ENCODE measurements at regions not wholly inside any gene's neighbourhood (a gene's known extent, or its start where the extent isn't known, plus 50 kb on each side); places are given as distances from the start of the nearest gene placed in this dataset.
"Not testable (repeated sequence)": the region's sequence is repeated elsewhere in the genome, so short reads cannot be mapped to it uniquely, and the experiment has no call there.

DNA sequence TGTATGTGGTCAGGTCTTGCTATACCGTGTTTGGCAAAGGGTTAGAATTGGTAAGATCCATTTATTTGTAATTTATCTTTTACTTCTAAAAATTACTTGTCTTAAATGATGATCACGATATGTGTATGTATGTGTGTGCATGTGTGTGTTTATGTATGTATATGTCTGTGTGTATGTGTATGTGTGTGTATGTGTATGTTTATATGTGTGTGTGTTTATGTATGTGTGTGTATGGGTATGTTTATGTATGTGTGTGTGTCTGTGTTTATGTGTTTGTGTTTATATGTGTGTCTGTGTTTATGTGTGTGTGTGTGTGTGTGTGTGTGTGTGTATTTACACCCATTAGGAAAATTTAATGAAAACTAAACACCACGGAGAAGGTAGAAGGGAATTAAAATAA, 176.9 kb upstream of the FZD8 start:
- DNase-seq: no peak

DNA sequence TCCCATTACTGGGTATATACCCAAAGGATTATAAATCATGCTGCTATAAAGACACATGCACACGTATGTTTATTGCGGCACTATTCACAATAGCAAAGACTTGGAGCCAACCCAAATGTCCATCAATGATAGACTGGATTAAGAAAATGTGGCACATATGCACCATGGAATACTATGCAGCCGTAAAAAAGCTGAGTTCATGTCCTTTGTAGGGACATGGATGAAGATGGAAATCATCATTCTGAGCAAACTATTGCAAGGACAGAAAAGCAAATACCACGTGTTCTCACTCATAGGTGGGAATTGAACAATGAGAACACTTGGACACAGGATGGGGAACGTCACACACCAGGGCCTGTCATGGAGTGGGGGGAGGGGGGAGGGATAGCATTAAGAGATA, 175.0 kb upstream of the FZD8 start:
- not testable (repeated sequence) for DNase-seq

DNA sequence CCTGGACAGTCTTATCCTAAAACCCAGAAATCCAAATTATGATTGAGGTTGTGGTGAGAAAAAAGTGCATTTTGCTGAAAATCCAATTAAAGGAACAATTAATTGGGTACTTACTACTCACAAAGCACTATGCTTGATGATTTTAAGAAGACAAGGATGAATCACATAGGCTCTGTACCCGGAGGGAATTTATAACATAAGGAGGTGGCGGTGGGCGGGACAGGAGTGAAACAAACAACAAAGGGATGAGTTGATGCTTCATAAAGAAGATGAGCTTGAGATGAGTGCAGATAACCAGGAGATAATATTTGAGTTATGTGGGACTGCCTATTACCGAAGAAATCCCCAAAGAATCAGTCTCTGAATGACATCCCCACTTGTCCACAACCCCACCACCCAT, 171.1 kb upstream of the FZD8 start:
- DNase-seq: no peak

DNA sequence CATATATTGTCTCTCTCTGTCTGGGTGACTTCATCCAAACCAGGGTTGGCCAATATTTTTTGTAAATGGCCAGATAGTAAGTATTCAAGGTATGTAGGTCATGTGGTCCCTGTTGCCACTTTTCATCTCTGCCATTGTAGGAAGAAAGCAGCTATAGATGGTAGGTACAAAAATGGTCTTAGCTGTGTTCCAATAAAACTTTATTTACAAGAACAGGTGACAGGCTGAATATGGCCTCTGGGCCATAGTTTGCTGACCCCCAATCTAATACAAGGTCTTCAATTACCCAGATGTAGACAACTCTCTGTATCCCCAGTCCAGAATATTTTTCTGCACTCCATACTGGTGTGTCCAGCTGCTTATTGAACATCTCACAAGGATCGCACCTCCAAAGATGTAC, 166.2 kb upstream of the FZD8 start:
- no peak for DNase-seq

DNA sequence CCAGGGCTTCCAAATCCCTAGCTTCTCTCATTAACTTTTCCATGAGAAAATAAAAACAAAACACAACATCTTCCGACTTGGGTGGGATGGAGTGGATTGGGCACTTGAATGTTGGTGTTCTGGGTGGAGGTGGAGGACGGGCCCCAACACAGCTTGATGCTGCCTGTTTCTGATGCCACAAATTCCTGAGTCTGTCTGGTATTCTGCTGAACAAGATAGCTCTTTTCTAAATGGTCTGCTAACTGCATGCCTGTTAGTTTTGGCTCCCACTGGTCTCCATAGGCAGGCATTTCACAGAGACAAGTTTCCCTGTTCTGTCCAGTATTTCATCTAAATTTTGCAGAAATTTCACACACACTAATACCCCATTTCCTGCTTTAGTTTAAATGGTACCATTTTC, 160.9 kb upstream of the FZD8 start:
- DNase-seq: no peak

DNA sequence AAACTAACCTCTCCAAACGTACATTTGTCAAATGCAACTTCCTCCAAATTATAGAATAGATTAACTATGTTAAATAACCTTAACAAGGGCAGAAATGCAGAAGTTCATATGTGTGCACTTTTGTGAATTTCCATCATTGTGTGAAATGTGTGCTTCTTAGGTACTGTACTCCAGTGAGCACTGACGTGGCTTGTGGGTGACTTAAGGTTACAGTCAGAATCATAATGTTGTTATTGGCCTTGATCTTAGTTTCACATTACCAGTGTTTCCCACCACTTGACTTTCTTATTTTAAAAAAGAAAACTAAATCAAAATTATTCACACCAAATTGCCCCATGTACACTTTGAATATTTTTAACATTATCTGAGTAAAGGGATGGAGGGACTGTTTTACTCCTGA, 155.1 kb upstream of the FZD8 start:
- no peak for DNase-seq

DNA sequence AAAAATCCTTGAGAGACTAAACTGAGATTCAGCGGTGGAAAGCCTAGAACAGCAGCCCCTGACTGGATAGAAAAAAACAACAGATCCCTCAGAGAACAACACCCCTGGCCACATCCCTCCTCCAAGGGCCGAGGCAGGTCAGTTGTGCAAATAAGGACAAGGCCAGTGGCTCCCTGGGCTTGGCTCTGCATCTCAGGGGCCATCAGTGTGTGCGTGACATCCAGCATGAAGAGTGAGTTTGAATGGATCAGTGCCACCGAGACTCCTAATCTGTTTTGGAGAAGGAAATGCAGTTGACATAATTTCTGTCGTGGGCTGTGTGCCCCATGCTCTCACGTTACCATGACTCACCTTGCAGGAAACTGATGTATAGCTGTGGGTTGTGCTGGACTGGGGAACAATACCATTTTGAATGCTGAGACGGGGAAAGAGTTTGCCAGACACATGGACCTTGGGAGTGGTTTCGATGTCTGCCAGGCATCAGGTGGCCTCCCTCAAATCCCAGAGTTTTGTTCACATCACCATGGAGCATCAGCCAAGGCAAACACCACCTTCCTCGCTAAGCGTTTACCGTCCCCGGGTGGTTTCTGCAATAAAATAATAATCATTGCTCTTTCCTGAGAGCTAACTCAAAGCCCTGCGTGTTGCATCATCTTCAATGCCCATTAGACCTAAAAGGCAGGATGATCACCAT, 153.2 kb upstream of the FZD8 start:
- no peak for DNase-seq

DNA sequence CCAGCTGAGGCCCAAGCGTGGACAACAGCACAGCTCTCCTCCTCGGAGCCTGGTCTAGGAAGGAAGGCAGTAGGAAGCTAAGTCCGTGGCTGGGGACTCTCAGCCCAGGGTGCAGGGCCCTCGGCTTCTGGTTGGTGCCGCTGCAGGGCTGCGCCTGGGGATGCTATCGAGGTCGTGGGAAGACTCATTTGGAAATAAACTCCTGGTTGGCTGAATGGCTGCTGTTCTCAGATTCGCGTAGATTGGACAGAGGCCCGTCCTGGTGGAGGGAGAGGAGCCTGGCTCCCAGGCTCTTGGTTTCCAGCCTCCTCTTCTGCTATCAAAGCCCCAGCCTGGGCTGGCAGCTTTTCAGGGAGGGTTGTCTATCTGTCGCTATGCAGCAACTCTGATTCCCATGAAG, 152.6 kb upstream of the FZD8 start:
- DNase-seq: no peak

DNA sequence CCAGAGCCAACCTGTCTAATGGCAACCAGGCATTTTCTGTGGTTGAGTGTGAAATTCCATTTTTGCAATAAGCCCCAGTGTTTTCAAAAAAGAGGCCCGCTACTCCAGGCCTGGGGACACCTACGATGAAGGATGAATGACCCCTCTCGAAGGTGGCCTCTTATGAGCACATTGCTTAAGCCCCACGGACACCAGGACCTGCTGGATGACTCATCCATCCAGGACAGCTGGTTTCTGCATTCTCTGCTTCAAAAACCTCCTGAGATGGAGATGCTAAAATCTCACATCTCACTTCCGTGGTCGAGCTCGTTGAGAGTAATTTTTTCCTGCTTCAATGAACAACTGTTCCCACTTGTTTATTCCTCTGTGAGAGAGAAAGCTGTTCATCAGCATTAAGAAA, 150.2 kb upstream of the FZD8 start:
- DNase-seq: no peak

DNA sequence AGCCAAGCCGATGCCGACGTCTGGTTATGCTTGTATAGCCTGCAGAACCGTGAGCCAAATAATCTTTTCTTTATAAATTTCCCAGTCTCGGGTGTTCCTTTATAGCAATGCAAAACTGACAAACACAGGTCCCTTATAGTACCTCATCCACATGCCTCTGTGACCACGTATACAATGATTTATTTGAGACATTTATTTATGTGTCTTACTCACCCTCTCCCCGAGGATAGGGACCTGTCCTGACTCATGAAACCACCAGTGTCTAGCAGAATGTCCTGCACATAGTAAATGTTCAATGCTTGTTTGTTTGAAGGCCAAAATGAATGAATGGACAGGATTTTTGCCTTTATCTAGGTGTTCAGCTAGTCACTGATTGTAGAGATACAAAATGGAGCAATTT, 147.9 kb upstream of the FZD8 start:
- no peak for DNase-seq

DNA sequence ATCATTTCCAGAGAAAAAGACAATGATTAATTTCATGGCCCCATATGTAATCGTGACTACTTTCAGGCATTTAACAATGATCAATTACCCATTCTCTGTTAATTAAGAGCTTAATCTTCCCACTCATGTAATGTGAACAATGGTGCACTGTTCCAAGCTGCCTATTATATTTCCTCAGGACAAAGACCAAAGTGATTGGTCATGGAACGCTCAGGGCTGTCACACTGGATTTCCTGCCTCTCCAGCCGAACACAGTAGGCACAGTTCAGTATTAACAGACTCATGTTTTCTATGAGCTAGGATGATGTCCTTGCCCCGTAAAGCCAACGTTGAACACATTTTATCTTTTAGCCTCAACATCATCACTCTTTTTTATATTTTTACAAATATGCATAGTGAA, 142.7 kb upstream of the FZD8 start:
- no peak for DNase-seq

DNA sequence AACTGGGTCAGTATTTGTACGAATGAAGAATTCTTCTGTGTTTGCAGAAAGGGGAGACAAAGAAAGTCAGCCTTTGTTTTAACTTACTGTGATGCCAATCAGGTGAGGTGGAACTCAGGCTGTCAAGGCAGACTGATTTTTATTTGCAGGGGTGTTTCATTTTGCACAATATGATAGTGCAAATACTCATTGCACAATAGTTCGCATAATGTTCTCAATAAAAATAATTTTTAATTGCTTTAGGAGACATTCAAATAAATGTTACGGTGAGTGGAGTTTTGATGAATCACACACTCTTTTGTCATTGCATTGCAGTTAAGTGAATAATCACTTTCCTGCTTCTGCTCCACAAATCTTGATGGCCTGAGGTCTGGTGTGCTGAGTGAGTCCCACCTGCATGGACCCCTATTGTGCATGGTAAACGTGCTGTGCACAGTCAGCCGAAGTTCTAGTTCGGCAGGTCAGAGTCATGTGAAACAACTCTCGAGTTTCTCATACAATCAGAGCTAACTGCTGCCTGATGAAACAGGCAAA, 141.3 kb upstream of the FZD8 start:
- no peak for DNase-seq

DNA sequence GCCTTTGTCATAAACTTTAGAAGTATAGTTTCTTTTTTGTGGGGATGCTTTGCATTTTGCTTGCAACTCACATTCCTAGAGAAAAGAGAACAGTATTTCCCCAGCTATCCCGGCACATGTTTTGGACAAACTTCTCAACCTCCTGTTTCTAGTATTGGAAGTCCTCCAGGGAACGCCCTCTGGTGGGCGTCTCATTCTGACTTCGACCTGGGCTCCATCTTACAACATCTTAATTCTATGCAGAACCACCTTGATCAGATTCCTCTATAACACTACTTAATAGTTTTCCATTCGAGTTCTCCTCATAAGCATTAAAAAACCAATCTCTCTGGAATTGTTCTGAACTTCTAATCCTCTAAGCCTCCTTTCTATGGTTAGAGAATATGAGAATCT, 139.5 kb upstream of the FZD8 start:
- no peak for DNase-seq

DNA sequence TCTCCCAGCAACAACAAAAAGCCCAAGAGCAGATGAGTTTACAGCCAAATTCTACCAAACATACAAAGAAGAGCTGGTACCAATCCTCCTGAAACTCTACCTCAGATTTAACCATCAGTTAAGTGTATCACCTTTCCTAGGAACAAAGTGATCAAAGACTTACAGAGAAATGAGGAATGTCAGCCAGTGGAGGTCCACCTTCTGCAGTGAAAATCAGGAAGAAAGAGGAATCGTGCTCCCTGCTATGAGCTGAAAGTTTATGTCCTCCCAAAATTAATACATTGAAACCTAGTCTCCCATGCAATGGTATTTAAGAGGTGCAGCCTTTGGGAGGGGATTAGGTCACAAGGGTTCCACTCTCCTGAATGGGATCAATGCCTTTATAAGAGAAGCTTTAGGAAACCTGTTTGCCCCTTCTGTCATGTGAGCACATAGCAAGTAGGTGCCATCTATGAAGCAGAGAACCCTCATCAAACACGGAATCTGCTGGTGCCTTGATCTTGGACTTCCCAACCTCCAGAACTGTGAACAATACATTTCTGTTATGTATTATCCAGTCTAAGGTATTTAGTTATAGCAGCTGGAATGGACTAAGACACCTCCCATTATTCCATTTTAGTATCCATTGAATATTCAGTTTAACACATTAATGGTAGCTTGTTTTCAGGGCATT, 139.0 kb upstream of the FZD8 start:
- no peak for DNase-seq

DNA sequence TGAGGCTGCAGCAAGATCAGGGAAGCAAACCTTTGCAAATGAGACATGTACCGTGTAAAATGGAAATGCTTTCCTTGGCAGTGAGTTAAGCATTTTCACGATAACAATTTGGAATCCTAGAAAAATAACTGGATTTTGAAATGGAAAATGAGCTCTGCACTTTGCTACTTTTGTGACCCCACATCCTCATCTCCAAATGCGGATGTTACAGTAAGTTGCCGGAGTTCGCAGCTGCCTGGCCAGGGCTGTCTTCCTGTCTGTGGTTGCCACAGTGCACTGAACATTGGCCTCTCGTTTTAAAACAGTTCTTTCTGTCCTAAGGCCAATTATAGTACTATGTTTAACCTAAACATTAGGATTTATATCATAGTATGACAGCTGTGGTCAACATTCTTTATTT, 136.2 kb upstream of the FZD8 start:
- no peak for DNase-seq

DNA sequence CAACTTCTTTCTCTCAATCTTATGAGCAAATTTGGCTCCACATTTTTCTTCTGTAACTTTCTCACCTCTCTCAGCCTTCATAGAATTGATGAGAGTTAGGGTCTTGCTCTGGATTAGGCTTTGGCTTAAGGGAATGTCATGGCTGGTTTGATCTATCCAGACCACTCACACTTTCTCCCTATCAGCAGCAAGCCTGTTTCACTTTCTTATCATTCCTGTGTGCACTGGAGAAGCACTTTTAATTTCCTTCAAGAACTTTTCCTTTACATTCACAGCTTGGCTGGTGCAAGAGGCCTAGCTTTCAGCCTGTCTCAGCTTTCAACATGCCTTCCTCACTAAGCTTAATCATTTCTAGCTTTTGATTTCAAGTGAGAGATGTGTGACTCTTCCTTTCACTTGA, 134.5 kb upstream of the FZD8 start:
- DNase-seq: not testable (repeated sequence)

DNA sequence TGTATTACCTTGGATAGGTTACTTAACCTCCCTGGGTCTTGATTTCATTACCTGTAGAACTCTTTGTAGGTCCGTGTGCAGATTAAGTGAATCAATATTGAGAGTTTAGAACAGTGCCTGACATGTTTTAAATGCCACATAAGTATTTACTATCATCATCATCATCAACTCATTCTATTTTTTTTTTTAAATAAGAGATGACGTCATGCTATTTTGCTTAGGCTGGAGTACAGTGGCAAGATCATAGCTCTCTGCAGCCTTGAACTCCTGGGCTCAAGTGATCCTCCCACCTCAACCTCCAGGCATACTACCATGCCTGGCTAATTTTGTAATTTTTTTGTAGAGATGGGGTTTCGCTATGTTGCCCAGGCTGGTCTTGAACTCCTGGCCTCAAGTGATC, 132.0 kb upstream of the FZD8 start:
- DNase-seq: no peak

DNA sequence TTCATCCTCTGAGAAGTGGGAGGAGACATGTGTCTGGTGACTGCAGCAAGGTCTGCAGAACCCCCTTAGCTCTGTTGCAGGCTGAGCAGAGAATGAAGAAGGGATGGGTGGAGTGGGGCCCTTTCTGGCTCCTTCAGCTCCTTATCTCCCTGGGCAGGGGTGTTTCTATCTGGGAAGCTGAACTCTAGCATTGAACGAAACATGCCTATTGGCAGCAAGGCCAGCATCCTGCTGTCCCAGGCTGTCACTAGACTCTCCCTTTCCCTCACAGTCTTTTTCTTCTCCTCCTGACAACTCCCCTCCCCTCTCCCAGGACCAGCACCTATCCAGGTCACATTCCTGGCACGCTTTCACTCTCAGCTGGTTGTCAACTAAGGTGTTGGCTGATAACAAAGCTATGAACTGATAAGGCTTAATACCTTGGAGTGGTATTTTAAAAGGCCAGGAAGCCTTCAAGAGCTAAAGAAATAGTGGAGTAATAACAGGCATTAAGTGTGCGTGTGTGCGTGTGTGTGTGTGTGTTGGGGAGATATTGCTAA, 128.8 kb upstream of the FZD8 start:
- no peak for DNase-seq

DNA sequence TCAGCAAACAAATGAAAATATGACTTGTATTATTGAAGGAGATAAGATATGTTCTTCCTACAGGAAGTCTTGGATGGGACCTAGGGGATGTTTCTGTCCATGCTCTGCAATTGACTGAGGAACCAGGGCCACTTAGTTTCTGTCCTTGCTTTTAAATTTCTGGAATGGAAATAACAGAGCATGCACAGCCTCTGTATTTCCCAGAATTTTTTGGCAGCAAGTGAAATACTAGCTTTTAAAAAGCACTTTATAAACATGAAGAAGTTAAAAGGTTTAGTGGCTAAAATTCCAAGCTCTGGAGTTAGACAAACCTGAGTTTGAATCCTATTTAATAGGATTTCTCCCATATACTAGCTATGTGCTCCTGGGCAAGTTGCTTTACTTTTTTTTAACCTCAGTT, 127.7 kb upstream of the FZD8 start:
- no peak for DNase-seq

DNA sequence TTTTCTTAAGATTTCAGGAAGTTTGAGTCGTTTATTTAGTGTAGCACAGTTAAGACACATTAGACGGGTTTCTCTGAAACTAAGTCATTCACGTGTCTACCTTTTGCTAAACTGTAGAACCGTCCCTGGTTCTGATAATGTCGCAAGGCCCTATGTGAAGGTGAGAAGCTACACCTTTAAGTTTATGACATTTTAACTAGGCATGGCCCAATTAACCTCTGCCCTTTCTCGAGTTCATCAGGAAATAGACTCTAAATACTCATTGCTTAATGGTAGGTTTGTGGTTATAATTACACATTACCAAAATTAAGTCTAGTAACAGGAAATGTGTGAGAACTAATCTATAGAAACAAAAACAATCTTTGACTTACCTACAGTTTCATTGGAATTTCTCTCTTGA, 126.6 kb upstream of the FZD8 start:
- DNase-seq: no peak

DNA sequence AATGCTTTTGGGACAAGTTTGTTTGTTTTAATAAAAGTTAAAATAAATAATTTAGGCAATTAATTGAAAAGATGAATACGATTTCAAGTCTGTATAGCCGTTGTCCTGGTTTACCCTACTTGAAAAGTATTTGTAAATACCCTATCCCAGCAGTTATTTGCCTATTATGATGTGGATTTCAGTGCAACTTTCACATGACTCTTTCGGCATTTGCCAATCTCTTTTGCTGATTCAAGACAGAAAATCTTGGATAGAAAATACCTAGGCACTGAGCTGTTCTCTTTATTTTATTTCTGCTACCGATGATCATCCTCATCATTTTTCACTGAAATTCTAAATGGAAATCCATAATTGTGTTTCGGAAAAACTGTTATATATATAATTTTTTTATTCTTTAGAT, 125.9 kb upstream of the FZD8 start:
- DNase-seq: no peak

DNA sequence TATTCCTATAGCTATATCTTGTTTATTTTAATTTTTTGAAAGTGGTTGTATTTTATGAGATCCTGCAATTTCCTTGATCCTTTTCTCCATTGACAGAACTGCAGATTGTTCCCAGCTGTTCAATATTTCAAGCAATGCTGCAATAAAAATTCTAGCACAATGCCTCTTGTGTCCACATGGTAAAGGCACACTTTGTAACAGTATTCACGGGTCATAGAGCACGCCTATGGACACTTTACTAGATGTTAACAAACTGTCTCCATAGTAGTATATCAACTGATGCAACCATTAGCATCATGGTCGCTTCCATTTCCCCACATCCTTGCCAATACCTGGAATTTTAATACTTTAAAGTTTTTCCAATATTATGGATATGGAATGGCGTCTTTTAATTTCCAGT, 123.9 kb upstream of the FZD8 start:
- no peak for DNase-seq

DNA sequence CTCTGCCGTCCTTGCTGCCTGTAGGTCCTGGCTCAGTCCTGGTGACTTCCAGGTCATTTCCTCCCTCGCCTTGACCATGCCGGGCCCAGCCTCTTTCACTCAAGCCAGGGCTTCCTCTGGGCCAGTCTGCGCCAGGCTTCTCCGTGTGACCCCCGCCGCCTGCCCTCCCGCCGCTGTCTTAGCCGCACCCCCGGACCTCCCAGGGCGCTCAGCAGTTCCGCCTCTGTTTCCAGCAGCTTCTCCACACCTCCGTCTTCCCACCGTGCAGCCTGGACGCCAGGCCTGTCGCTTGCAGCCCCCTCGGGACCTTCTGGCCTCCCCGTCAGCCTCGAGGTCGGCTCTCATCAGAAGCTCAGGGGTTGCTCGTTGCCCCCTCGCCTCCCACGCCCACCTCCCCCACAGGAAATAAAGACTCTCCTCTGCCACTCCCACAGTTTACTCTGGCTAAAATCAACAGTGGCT, 123.0 kb upstream of the FZD8 start:
- DNase-seq: no peak

DNA sequence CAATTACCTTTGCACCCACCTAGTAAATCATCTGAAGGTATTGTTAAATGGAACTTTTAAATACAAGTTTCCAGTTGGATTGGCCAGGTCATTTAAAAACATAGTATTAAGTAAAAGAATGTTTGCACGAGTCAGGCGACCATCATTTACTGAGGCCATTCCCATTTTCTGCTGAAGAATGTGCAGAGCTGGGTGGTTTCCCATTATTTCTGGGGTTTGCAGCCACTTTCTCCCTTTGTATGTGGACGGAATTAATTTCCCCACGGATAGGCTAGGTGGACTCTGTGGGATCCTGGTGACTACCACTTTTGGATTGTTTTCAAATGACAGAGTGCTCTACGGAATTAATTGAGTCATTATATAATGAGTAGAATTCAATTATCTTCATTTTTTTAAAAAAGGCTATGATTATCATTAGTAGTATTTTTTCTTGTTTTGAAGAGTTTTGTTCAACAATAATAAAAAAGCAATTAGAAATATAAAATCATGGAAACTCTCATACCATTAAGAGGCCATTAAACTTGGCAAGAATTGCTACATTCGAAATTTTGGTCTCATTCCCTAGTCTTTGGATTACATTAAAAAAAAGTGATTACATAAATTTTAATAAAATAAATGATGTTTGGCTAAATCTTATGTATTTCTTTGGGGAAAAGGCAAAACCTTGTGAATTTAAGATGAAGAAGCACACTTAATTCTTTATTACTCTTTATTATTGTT, 120.4 kb upstream of the FZD8 start:
- DNase-seq: no peak
